ENCODE measurements at regions not wholly inside any gene's neighbourhood (a gene's known extent, or its start where the extent isn't known, plus 50 kb on each side); places are given as distances from the start of the nearest gene placed in this dataset.

DNA sequence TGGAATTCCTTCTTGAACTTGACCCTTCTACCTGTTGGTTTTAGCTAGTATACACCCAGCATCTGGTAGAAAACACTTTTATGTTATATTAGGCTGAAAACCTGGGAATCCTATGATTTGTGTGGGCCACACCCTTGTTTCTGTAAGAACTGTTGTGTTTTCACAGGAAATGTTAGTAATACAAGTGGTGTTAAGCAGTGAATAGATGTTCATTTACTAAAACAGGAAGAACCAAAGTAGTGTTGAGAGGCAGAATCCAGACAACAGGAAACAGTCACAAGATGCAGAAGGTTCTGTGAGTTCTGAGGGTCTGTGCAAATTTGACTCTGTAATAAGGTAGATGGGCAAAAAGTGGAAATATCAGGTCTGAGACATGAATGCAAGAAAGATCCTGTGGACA lies 73.0 kb upstream of the RAI14 start:
- no peak overlapping the region for H3K27ac ChIP-seq (ENCODE audit: low read depth, low read length)

DNA sequence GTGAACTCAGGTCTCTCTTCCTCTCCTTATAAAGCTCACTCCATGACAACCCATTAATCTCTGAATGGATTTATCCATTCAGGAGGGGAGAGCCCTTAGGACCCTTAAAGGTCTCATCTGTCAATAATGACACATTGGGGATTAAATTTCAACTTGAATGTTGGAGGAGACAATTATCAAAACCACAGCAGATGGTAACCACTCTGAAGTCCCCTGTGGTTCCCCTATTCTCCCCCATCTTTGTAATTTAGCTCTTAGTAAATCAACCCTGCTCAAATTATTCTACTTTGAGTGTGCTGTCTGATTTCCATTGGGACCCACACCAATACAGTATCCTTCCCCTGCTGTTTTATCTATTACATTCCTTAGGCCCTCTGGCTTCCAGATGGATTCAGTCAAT lies 72.0 kb upstream of the RAI14 start:
- no peak overlapping the region for H3K27ac ChIP-seq (ENCODE audit: low read depth, low read length)

DNA sequence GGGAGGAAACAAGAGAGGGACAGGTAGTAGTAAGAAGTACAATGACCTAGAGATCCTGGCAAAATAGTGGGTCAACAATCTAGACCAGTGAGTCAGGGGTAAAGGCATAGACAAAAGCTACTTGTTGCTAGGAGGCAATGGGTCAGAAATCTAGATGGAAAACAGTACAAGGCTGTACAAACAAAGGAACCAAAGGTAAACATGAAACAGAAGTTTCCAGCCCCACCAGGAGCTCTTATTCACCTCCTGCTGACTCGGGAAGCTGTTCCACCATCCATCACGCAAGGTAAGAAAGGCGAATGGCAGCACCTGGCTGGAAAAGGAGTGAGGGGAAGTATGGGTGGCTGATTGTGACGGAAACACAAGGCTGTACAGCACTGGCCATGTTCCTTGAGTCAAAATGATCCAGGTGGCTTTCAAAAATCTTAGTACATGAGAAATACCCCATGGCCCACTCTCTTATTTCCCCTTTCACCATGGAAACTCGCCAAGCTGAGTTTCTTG lies 70.5 kb upstream of the RAI14 start:
- WGBS, 3 donors: 47 to 89% (median 75%) methylated on average over 5 of the region's 5 CpGs
- no peak overlapping the region for H3K27ac ChIP-seq (ENCODE audit: low read depth, low read length)

DNA sequence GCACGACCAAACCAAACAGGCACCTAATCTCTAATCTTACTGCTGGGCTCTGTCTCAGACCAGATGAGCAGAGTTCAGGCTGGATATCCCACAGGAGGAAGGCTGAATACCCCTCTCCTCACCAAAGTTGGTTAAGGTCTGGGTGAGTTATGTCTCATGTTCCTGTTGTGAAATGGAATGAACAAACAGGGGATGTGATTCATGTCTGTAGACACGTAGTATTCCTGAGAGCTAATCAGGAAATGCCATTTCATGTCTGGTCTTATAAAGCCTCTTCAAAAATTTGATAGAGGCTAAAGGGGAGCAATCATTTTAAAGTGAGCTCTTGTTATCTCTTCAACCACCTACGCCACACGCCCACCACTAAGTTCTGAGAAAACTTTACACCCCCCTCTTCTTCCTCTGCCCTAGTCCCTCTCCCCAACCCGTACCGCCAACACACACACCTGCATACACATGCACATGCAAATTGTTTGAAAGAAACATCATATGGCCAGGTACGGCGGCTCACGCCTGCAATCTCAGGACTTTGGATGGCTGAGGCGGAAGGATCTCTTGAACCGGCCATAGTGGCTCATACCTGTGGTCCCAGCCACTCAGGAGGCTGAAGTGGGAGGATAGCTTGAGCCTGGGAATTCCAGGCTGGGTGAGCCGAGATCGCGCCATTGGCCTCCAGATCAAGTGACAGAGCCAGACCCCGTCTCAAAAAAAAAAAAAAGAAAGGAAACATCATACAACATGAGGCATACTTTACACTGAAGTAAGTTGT lies 69.8 kb upstream of the RAI14 start:
- 86 to 91% (median 88%) methylated on average over 15 of the region's 15 CpGs for WGBS, 3 donors
- no peak overlapping the region for H3K27ac ChIP-seq (ENCODE audit: low read depth, low read length)

DNA sequence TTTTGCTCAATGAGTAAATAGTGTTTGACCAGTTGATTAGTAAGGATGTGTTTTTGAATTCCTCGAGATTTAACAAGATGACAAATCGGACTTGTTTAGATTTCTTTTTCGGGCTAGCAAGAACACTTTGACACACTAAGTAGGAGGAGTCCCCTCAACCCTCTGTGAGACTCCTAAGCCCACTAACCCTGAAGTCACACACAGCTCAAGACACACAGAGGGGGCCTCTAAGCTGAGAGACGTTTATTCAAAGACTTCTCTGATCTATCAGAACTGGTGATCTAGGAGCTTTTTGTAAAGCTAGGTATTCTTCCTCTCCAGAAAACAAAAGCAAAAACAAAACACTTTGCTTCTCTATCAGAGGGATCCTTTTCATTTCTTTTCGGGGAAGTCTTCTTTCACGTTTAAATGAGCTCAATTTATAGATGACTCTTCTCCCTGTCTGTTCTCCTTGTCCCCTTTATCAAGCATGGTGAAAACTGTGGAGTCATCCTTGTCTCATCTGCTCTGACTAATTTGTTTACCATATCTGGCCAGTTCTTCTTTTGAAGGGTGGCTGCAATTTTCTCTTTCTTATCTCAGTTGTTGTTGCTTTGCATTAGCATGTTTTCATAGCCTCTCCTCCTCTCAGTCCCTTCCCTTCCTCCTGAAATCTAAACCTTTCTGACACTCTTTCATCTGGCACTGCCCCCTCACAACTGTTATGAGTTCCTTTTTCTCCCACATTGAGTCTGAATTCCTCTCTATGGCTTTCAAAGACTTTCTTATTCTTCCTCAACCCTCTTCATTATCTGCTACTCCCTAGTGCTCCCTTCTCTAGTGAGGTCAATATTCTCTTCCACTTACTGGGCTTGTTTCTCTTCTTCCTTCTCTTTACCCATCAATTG lies 68.5 kb upstream of the RAI14 start:
- WGBS, 3 donors: 56 to 86% (median 64%) methylated on average over 6 of the region's 6 CpGs
- no peak overlapping the region for H3K27ac ChIP-seq (ENCODE audit: low read depth, low read length)

DNA sequence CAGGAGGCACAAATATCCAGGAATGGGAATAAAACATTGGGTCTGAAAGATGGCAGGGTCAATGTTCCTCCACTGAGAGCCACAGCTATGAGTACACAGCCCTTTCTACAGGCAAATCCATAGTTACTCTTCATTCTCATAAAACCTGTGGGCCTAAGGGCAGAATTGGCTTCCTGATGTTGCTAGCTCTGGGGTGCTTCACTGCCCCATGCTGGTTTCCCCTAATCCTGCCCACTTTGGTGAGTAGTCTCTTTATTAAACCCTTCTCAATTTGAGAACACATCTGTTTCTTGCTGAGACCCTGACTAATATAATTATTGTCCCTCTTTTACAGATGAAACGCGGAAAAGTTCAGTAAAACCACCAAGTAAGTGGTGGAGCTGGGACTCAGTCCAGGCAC lies 66.3 kb upstream of the RAI14 start:
- 97 to 98% (median 97%) methylated on average over 2 of the region's 2 CpGs for WGBS, 3 donors
- no peak overlapping the region for H3K27ac ChIP-seq (ENCODE audit: low read depth, low read length)

DNA sequence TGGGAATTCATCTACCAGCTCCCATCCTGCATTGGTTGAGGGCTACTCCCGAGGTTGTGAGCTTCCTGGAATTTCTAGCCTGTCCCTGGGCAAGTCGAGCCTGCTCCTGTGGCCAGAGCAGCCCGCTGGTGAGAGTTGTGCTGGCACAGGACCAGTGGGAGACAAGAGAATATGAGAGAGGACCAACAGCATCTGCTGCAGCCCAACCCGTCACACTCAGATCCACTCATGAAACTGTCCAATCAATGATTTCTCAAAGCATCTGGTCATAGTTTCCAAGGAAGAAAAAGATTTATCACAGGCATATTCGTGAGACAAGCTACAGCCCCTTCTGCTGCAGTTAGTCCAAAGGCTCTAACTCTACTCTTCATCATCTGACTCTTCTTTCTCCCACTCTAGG lies 64.4 kb upstream of the RAI14 start:
- WGBS, 3 donors: 76 to 85% (median 76%) methylated on average over 5 of the region's 5 CpGs

DNA sequence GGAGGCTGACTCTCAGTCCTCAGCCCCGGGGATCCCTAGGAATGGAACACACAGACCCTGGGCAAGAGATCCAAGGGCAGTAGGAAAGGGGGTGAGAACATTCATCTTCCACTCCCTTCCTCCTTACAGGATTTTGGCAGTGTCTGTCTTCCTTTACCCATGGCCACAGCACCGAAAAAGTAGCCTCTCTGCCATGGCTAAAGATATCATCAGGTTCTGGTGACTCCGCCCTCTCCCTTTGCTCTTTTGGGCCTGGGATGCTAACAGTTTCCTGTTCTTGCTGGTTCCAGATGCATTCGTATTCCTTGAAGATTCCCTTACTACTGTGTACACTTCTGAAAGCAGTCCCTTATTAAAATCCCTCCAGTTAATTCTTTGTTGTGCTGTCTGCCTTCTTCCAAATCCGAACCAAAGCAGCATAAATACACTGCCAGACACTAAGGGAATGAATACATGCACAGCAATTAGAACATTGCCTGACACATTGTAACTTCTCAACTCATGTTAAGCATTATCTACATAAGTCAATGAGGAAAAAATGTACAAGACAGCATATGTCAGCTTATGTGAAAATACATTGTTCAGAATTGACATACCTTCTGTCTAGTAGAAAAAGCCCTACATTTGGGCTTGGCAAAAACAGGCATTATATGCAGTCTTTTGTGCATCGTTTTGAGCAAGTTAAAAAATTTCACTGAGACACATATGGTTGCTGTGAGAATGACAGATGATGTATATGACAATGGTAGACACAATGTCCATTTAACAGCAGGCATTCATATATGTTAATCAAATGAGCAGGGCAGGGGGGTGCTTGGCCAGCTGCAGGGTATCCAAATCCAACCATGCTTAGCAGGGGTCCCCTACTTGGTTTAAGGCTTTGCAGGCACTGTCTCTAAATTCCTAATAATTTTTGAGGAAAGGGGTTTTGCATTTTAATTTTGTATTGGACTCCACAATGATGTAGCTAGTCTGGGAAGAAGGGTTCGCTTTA lies 58.8 kb upstream of the RAI14 start:
- H3K27ac ChIP-seq (ENCODE audit: low read depth, low read length): no peak overlapping the region
- WGBS, 3 donors: 58 to 79% (median 64%) methylated on average over 7 of the region's 7 CpGs

More for the DNA sequence above, 64.4 kb upstream of the RAI14 start:
- no peak overlapping the region for H3K27ac ChIP-seq (ENCODE audit: low read depth, low read length)

DNA sequence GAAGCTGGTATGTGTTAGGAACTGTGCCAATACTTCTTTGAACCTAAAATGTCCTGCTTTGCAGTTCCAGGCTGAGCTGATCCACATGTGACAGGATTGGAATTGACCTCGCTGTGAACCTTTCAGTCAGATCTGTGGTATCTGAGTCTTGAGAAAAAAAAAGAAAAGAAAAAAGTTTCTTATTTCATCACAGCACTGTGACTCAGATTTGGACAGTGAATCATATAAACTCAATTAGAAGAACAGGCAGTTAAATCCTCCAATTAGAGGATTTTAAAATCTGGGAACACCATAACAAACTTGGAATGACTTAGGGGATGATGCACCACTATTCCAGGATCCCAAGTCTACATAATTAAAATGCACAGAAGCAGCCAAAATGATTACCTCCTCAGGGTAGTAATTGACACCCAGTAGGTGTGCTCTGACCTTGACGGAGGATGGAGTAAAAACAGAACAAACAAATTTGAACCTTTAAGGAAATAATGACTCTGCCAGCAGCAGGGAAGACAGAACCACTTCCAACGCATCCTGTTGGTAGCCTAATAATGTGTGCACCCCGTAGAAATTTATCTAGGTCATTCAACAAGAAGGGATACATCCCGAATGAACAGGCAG lies 57.8 kb upstream of the RAI14 start:
- no peak overlapping the region for H3K27ac ChIP-seq (ENCODE audit: low read depth, low read length)
- 56 to 71% (median 65%) methylated on average over 5 of the region's 5 CpGs for WGBS, 3 donors

DNA sequence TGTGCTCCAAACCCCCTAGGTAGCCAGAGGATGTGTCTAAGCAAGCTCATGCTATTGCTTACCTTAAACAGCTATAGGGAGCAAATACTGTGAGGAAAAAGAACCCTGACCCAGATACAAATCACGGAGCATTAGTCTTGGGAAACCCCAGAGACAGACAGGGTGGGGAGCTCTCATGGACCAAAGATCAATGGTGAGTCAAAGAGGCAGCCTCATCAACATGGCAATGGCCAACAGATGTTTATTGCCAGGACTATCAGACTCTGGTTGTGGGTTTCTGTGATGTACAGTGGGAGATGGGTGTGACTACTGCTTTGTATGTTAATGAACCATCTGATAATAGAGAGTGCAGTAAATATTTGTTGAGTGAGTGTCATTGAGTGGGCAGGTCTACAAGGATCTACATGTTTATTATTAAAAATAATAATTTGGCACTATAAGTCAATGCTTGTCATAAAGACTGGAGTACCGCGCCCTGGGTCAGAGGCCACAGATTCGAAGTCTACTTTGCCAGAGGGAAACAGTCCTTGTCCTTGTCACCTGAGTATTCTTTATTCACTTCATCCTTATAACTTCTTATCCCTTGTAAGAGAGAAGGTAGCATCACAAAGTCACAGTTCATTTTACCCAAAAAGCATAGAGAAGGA lies 56.5 kb upstream of the RAI14 start:
- 62 to 89% (median 83%) methylated on average over 4 of the region's 4 CpGs for WGBS, 3 donors
- H3K27ac ChIP-seq (ENCODE audit: low read depth, low read length): no peak overlapping the region

DNA sequence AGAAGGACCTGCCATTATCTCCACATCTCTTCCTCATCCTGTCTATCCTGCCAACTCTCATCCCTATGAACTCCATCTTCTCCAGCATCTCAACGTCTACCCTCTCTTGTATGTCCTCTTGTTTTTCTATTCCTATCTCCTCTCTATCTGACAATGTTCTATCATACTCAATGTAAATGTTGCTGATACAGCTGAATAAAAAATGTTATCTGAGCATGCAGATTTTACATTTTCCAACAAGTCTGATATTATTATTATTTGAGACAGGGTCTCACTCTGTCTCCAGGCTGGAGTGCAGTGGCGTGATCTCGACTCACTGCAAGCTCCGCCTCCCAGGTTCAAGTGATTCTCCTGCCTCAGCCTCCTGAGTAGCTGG lies 56.0 kb upstream of the RAI14 start:
- 91 to 94% (median 93%) methylated on average over 4 of the region's 4 CpGs for WGBS, 3 donors
- H3K27ac ChIP-seq (ENCODE audit: low read depth, low read length): no peak overlapping the region

DNA sequence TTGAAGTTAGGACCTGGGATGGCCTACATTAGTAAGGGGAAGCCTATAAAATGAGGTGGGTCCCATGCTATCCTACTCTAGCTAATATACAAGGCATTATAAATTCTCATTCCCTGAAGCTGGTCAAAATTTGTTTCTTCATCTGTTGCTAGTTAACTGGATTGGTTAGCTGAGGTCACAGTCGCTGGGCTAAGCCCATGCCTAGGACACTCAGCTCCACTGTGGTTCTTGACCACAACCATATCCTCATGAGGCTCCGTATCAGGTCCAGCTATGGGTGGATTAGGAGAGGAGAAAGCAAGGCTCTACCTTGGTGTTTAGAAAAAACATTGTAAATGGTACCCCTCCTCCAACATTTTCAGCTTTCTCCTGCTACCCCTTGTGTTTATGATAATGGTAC lies 52.8 kb upstream of the RAI14 start:
- 90 to 96% (median 93%) methylated on average over 2 of the region's 2 CpGs for WGBS, 3 donors

DNA sequence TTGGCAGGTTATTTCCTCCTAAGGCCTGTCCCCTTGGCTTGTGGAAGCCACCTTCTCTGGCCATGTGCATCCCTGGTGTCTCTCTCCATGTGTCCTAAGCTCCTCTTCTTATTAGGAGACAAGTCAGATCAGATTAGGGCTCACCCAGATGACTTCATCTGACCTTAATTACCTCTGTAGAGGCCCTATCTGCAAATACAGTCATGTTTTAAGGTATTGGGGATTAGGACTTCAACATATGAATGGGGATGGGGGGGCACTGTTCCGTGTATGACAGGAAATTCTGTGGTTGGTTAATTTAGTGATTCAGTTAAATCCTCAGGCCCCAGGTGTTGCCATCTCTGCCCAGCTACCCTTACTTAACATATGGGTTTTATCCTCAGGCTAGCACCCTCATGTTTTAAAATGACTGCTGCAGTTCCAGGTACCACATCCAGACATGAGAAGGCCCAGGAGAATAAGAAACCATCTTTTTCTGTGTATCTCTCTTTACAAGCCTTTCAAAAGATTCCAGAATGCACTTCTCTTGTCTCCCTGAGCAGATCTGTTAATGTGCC lies 51.9 kb upstream of the RAI14 start:
- no peak overlapping the region for H3K27ac ChIP-seq (ENCODE audit: low read depth, low read length)
- 30 to 70% (median 59%) methylated on average over 1 of the region's 1 CpG for WGBS, 3 donors

More for the DNA sequence above, 52.8 kb upstream of the RAI14 start:
- H3K27ac ChIP-seq (ENCODE audit: low read depth, low read length): no peak overlapping the region

DNA sequence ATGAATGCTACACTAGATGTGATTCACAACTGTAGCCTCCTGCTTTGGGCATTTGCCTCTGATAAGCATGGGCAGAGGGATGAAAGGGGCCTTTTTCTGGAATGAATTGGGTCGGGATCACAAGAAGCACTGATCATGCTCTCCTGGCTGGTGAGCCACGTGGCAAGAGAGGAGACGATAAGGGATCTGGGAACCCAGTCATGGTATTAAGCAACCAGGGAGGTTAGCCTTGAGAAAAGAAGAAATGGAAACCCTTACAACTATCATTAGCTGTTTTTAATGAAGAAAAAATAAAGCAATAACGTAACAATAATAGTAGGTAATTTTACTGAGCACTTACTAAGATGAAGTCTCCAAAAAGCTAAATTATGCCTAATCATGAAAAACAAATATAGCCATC lies 50.0 kb upstream of the RAI14 start:
- 85 to 91% (median 89%) methylated on average over 4 of the region's 4 CpGs for WGBS, 3 donors
- H3K27ac ChIP-seq (ENCODE audit: low read depth, low read length): no peak overlapping the region
